Activated naive CD4-positive, alpha-beta T cell treated with anti-CD3 and anti-CD28 coated beads, Interleukin-2, amount 10 ng/mL, durations not matched to agents 7 days and 5 days (primary cell): ENCODE measurements at regions not wholly inside any gene's neighbourhood (a gene's known extent, or its start where the extent isn't known, plus 50 kb on each side); places are given as distances from the start of the nearest gene placed in this dataset.

Source experiments
- CTCF ChIA-PET: fragments of 350-600 bp; sonication (Branson Sonifier 250); formaldehyde crosslinking; loops from one replicate; lab custom pipeline; 2021; ENCODE audit warnings: antibody characterized with exemption; lab: Charles Lee
- DNase-seq: peaks from one replicate; pipeline ENCODE4 v3.0.0-alpha.2; 2020
- H3K27ac Mint-ChIP-seq: one replicate; pipeline ENCODE4 v1.8.0; 2021; ENCODE audit warnings: mild to moderate bottlenecking, moderate library complexity, mixed read lengths
- H3K27me3 Mint-ChIP-seq: one replicate; pipeline ENCODE4 v1.8.0; 2021; ENCODE audit warnings: mild to moderate bottlenecking, mixed read lengths
- H3K36me3 Mint-ChIP-seq: one replicate; pipeline ENCODE4 v1.8.0; 2021; ENCODE audit warnings: mixed read lengths
- H3K4me1 Mint-ChIP-seq: one replicate; pipeline ENCODE4 v1.8.0; 2021; ENCODE audit warnings: mixed read lengths
- H3K4me3 Mint-ChIP-seq: one replicate; pipeline ENCODE4 v1.8.0; 2021; ENCODE audit warnings: mild to moderate bottlenecking, moderate library complexity, mixed read lengths
- H3K9me3 Mint-ChIP-seq: one replicate; pipeline ENCODE4 v1.8.0; 2021; ENCODE audit warnings: mixed read lengths

GRCh38 chr1:221916176-221916575, 174.3 kb upstream of the DUSP10 start:
- H3K27ac Mint-ChIP-seq = no peak overlapping the region
- H3K9me3 Mint-ChIP-seq = no peaks in the 10 kb centered on the region
- H3K27me3 Mint-ChIP-seq = no peaks in the 10 kb centered on the region
- DNase-seq = no peak
- H3K4me3 Mint-ChIP-seq = no peak overlapping the region
- CTCF ChIA-PET = no interaction called here
- H3K36me3 Mint-ChIP-seq = no peaks in the 10 kb centered on the region
- peaks cover 10% of the 10 kb centered on the region for H3K4me1 Mint-ChIP-seq

- Mint-ChIP-seq H3K4me3 (no peak overlapping the region), H3K36me3 (no peaks in the 10 kb centered on the region), H3K9me3 (no peaks in the 10 kb centered on the region), H3K27me3 (no peaks in the 10 kb centered on the region), H3K4me1 (peaks cover 10% of the 10 kb centered on the region), H3K27ac (no peak overlapping the region)
- DNase-seq = no peak
- CTCF ChIA-PET = no interaction called here
Observed at GRCh38 chr1:221915764-221916163, 173.9 kb upstream of the DUSP10 start.

GRCh38 chr1:221913351-221913892, 171.5 kb upstream of the DUSP10 start:
- H3K9me3 Mint-ChIP-seq = no peaks in the 10 kb centered on the region
- no peak overlapping the region for H3K4me3 Mint-ChIP-seq
- H3K27ac Mint-ChIP-seq = no peak overlapping the region
- H3K27me3 Mint-ChIP-seq = no peaks in the 10 kb centered on the region
- CTCF ChIA-PET = no interaction called here
- peaks cover 10% of the 10 kb centered on the region for H3K4me1 Mint-ChIP-seq
- no peaks in the 10 kb centered on the region for H3K36me3 Mint-ChIP-seq
- DNase-seq = no peak

- Mint-ChIP-seq H3K9me3 (no peaks in the 10 kb centered on the region), H3K36me3 (no peaks in the 10 kb centered on the region), H3K4me1 (peaks cover 10% of the 10 kb centered on the region), H3K27ac (no peak overlapping the region), H3K27me3 (no peaks in the 10 kb centered on the region), H3K4me3 (no peak overlapping the region)
- no peak for DNase-seq
- CTCF ChIA-PET = interaction anchor here (1.2 kb wide), 1 partner anchor 9 kb away, joined by 3 read pairs; no protein-coding TSS in a partner anchor
Observed at GRCh38 chr1:221912230-221912629, 170.3 kb upstream of the DUSP10 start.

GRCh38 chr1:221911714-221912113, 169.8 kb upstream of the DUSP10 start:
- H3K27me3 Mint-ChIP-seq = no peaks in the 10 kb centered on the region
- CTCF ChIA-PET = interaction anchor here (0.5 to 1.2 kb wide), 2 partner anchors 9 to 96 kb away, joined by 3 read pairs; no protein-coding TSS in a partner anchor
- no peak overlapping the region for H3K27ac Mint-ChIP-seq
- no peak for DNase-seq
- H3K4me1 Mint-ChIP-seq = peaks cover 10% of the 10 kb centered on the region
- no peak overlapping the region for H3K4me3 Mint-ChIP-seq
- no peaks in the 10 kb centered on the region for H3K9me3 Mint-ChIP-seq
- no peaks in the 10 kb centered on the region for H3K36me3 Mint-ChIP-seq

GRCh38 chr1:221910222-221910621, 168.3 kb upstream of the DUSP10 start:
- CTCF ChIA-PET = no interaction called here
- peaks cover 10% of the 10 kb centered on the region for H3K4me1 Mint-ChIP-seq
- no peaks in the 10 kb centered on the region for H3K9me3 Mint-ChIP-seq
- H3K27me3 Mint-ChIP-seq = no peaks in the 10 kb centered on the region
- DNase-seq = no peak
- no peaks in the 10 kb centered on the region for H3K36me3 Mint-ChIP-seq
- no peak overlapping the region for H3K27ac Mint-ChIP-seq
- H3K4me3 Mint-ChIP-seq = no peak overlapping the region

GRCh38 chr1:221908573-221908972, 166.7 kb upstream of the DUSP10 start:
- H3K4me1 Mint-ChIP-seq = peaks cover 10% of the 10 kb centered on the region
- no peaks in the 10 kb centered on the region for H3K27me3 Mint-ChIP-seq
- no peak for DNase-seq
- CTCF ChIA-PET = no interaction called here
- H3K27ac Mint-ChIP-seq = no peak overlapping the region
- H3K36me3 Mint-ChIP-seq = no peaks in the 10 kb centered on the region
- no peaks in the 10 kb centered on the region for H3K9me3 Mint-ChIP-seq
- no peak overlapping the region for H3K4me3 Mint-ChIP-seq

GRCh38 chr1:221907166-221907932, 165.5 kb upstream of the DUSP10 start:
- Mint-ChIP-seq H3K27me3 (no peaks in the 10 kb centered on the region), H3K27ac (no peak overlapping the region), H3K36me3 (no peaks in the 10 kb centered on the region), H3K9me3 (no peaks in the 10 kb centered on the region), H3K4me1 (peaks cover 10% of the 10 kb centered on the region), H3K4me3 (no peak overlapping the region)
- no peak for DNase-seq
- CTCF ChIA-PET = no interaction called here

- H3K9me3 Mint-ChIP-seq = no peaks in the 10 kb centered on the region
- CTCF ChIA-PET = interaction anchor here (1.2 kb wide), 1 partner anchor 27 kb away, joined by 3 read pairs; no protein-coding TSS in a partner anchor
- no peak overlapping the region for H3K4me3 Mint-ChIP-seq
- H3K27ac Mint-ChIP-seq = no peak overlapping the region
- DNase-seq = no peak
- H3K36me3 Mint-ChIP-seq = no peaks in the 10 kb centered on the region
- no peaks in the 10 kb centered on the region for H3K4me1 Mint-ChIP-seq
- H3K27me3 Mint-ChIP-seq = no peaks in the 10 kb centered on the region
Observed at GRCh38 chr1:221905802-221906201, 163.9 kb upstream of the DUSP10 start.

- no peaks in the 10 kb centered on the region for H3K4me1 Mint-ChIP-seq
- no peaks in the 10 kb centered on the region for H3K9me3 Mint-ChIP-seq
- no peaks in the 10 kb centered on the region for H3K36me3 Mint-ChIP-seq
- no peak overlapping the region for H3K4me3 Mint-ChIP-seq
- CTCF ChIA-PET = no interaction called here
- DNase-seq = no peak
- H3K27ac Mint-ChIP-seq = no peak overlapping the region
- H3K27me3 Mint-ChIP-seq = no peaks in the 10 kb centered on the region
Observed at GRCh38 chr1:221904319-221904718, 162.4 kb upstream of the DUSP10 start.

GRCh38 chr1:221903594-221903993, 161.7 kb upstream of the DUSP10 start:
- Mint-ChIP-seq H3K4me3 (no peak overlapping the region), H3K27ac (no peak overlapping the region), H3K27me3 (no peaks in the 10 kb centered on the region), H3K9me3 (no peaks in the 10 kb centered on the region), H3K4me1 (no peaks in the 10 kb centered on the region), H3K36me3 (no peaks in the 10 kb centered on the region)
- DNase-seq = no peak
- CTCF ChIA-PET = interaction anchor here (0.9 to 1.4 kb wide), 2 partner anchors 8 to 69 kb away, joined by 3 read pairs; no protein-coding TSS in a partner anchor

GRCh38 chr1:221902961-221903360, 161.1 kb upstream of the DUSP10 start:
- CTCF ChIA-PET = interaction anchor here (0.9 to 1.4 kb wide), 2 partner anchors 9 to 69 kb away, joined by 3 read pairs; no protein-coding TSS in a partner anchor
- no peaks in the 10 kb centered on the region for H3K9me3 Mint-ChIP-seq
- H3K36me3 Mint-ChIP-seq = no peaks in the 10 kb centered on the region
- no peak overlapping the region for H3K4me3 Mint-ChIP-seq
- DNase-seq = no peak
- H3K27ac Mint-ChIP-seq = no peak overlapping the region
- no peaks in the 10 kb centered on the region for H3K4me1 Mint-ChIP-seq
- H3K27me3 Mint-ChIP-seq = no peaks in the 10 kb centered on the region

- H3K4me1 Mint-ChIP-seq = no peaks in the 10 kb centered on the region
- no peak for DNase-seq
- peaks cover 4% of the 10 kb centered on the region for H3K27me3 Mint-ChIP-seq
- no peaks in the 10 kb centered on the region for H3K36me3 Mint-ChIP-seq
- CTCF ChIA-PET = interaction anchor here (0.6 kb wide), 1 partner anchor 21 kb away, joined by 4 read pairs; no protein-coding TSS in a partner anchor
- H3K27ac Mint-ChIP-seq = no peak overlapping the region
- H3K9me3 Mint-ChIP-seq = no peaks in the 10 kb centered on the region
- H3K4me3 Mint-ChIP-seq = no peak overlapping the region
Observed at GRCh38 chr1:221900678-221901077, 158.8 kb upstream of the DUSP10 start.

GRCh38 chr1:221897321-221897721, 155.4 kb upstream of the DUSP10 start:
- CTCF ChIA-PET = no interaction called here
- Mint-ChIP-seq H3K36me3 (no peaks in the 10 kb centered on the region), H3K4me3 (no peak overlapping the region), H3K4me1 (no peaks in the 10 kb centered on the region), H3K27me3 (peaks cover 12% of the 10 kb centered on the region), H3K9me3 (no peaks in the 10 kb centered on the region), H3K27ac (no peak overlapping the region)
- no peak for DNase-seq
